HG03520 (cell line): ENCODE measurements at regions not wholly inside any gene's neighbourhood (a gene's known extent, or its start where the extent isn't known, plus 50 kb on each side); places are given as distances from the start of the nearest gene placed in this dataset.

ENCODE experiments used
- ATAC-seq: cut with Tn5 transposase; IDR thresholded peaks from one replicate; pipeline ENCODE4 v1.9.1; 2021; ENCODE audit warnings: mild to moderate bottlenecking, moderate library complexity; ENCODE audit not compliant: unreplicated experiment

DNA sequence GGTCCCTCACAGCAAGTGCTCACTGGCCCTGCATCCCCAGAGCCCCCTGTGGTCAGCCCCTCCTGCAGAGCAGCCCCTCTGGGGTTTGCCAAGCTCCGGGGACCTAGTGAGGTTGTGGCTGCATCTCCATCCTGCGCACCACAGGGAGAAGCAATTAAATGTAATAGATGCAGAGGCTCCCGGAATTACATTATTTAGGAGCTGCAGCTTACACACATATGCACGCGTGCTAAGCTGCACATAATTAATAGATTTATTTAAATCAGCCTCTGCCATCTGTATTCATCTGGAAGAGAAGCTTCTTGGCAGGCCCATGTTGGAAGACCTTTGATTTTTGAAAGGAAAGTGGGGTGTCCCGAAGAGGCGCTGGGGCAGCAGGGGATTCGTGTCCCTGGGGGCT is 1271.5 kb downstream of the BRD1 start:
- ATAC-seq, result no peak

DNA sequence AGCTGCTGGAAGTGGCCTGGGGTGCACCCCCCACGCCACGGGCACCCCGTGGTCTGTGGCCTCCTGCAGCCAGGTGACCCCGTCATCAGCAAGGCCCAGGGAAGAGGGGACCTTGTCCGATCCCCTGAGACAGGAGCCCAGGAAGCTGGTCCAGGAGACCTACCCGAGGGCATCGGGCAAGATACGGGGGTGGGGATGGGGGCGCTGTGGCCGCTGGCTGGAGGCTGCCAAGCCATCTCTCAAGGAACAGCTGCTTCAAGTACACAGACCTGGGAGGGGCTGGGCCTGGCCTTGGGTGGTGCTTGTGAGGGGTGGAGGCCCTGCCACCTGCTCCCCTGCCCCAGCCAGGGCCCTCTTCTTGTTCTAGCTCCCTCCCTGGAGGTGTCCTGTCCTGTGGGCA is 1272.1 kb downstream of the BRD1 start:
- no peak for ATAC-seq

DNA sequence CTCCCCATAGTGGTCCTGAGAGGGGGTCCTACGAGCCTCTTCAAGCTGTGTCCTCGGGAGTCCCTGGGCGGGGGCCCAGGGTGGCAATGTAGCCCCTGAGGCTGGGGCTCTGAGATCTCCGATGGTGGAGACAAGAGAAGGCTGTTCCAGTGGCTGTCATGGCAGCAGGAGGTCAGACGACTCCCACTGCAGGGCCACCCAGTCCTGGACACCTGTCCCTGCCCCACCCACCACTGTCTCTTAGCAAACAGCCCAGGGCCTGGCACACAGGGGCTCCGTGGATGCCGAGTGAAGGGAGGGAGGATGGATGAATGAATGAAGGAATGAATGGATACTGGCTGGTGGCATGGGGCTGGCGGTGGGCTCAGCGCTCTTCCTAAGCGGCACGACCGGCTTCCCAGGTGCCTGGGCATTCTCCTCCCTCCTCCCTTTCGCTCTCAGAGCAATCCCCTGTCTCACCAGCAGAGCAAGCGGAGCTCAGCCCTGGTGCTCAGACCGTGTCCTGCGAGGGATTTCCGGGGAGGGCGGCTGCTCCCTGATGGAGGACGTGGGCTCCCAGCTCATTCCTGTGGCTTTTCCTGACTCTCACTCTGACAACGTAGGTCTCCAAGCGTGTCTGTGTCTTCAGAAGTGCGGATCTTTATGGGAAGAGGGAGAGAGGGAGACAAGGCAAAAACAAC is 1272.6 kb downstream of the BRD1 start:
- ATAC-seq, result no peak

DNA sequence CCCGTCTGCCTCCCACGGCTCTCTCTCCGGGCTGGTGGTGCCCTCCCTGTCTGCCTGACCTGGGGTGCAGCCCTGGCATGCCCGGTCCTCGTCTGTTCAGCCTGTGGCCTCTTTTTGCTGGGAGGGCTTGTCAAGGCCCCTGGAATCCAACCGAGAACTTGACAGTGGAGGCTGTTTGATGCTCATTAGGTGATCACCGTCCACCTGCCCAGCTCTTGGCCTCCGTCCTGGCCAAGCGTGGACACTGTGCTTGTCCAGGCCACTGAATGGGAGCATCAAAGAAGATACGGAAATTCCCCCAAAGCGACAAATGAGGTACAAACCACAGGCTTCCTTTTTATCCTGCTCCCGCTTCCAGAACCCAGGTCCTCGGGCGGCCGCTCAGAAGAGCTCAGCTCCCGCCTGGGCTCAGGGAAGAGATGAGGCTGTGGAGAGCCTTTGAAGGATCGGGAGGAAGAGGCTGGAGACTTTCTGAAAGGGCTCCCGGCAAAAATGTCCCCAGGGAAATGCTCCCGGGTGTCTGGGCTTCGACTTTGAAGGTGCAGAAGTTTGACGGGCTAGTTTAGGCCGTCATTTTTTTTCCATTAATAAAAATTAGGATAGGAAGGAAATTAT is 1273.9 kb downstream of the BRD1 start:
- ATAC-seq, result no peak

DNA sequence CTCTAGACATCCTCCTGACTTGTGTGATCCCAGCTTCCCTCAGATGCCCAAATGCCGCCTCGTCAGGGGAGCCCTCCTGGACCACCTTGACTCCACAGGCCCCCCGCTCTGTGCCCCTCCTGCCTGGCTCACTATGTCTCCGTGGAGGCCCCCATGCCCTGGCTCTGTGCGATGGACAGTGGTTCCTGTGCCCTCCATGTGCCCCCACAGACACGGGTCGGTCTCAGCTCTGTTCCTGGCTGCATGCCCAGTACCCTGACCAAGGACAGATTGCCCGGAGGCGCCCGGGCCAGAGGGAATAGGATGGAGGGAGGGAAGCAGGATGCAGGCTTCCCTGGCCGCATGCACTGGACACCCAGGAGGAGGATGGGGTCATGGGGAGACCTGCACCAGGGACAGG is 1274.6 kb downstream of the BRD1 start:
- no peak for ATAC-seq

DNA sequence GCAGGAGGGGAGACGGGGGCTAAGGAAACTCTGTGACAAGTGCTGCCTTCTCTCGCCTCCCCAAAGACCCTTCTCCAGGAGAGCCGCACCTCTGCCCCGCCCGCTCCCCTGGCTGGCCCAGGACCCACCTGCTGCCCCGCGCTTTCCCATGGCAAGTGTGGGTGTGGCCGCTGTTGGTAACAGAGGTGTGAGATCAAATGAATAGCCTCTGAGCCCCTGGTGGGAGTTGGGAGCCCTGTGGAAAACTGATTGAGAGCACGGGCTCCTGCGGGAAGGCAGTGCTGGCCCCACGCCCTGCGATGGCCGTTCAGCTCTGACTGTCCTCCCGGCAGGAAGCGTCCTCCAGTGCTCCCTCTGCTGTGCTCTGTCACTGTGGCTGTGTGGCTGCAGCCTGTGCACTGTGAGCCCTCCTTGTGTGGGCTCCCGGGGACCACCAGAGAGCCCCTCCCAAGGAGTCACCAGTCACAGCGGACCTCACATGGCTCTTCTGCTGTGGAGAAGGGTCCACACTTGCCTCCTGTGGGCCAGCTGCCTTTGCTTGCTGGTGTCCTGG is 1275.9 kb downstream of the BRD1 start:
- ATAC-seq, result no peak

DNA sequence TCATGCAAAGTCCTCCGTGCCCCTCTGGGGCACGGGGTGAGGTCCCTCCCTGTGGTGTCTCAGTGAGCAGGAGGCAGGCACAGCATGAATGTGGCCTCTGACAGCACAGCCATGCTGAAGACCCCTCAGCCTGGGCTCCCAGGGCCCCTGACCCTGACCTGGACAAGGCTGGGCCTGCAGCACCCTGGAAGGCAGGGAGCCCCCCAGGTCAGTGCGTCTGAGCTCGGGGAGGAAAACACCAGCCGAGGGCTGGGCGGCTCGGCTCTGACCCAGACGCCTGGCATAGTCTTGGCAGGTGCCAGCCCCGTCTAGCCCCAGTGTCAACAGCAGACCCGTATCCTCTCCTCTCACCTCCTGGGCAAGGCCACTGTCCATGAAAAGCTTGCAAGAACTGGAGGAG is 1276.6 kb downstream of the BRD1 start:
- ATAC-seq, result no peak

DNA sequence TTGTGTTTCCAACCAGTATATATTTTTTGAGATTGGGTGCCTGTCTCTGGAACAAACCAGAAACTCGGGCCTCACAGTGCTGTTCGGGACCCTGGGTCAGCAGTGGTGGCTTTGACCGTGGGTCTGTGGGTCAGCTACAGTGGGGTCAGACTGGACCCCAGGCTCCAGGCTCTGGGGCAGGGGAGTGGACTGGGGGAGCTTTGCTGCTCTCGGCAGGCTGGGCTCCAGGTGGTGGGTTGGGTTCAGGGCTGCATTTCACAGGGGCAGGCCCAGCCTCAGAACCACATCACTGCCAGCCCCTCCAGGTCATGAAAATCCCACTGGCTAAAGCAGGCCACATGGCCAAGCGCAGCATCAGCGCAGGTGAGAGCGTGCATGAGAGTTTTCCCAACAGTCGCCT is 1279.3 kb downstream of the BRD1 start:
- no peak for ATAC-seq

DNA sequence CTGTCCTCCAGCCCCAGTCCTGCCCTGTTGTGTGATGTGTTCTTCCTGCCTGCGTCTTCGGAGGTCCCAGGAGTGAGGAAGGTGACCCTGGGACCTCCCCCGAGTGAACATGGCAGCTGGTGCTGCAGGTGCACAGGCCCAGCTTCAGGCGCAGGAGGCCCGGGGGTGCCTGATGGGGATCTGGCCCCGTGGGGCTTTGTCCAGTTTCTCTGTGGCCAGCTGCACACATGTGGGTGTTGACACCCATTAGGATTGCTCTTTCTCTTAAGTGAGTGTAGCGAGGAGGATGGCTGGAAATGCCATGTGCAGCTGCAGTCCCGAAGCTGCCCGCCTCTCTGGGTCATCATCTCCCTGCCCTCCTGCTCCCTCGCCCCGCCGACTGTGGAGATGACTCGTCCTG is 1279.7 kb downstream of the BRD1 start:
- ATAC-seq, result no peak

DNA sequence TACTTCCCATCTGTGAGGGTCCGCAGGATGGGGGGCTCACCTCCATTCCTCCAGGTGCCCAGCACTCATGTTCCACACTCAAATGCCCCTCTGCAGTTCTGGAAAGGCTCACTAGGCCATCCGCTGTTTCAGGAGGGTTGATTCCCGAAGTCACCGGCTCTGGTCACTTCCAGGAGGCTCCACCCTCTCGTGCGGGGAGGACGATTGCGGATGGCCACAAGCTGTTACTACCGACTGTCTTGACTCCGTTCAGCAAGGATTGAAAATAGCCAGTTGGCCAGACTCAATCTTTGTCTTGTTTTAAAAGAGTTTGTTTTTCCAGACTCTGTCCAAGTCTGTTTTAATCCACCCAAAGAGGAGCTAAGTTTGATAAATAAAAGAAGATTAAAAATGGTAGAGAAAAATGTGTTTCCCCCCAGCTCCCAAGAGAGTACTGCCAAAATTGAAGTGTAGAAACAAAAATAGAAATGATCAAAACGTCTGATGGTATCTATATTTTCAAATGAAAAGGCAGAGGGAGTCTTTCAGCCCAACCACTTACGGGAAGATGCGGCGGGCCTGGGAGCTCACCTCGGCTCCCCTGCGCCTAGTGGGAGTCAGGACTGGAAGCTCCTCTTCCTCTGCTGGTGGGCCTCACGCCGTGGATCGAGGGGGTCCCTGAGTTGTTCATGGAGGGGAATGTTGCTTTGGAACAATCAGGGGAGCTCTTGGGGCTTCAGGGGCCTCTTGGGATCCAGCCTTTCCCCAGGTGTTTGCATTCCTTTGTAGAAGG is 1280.8 kb downstream of the BRD1 start:
- ATAC-seq, result no peak

DNA sequence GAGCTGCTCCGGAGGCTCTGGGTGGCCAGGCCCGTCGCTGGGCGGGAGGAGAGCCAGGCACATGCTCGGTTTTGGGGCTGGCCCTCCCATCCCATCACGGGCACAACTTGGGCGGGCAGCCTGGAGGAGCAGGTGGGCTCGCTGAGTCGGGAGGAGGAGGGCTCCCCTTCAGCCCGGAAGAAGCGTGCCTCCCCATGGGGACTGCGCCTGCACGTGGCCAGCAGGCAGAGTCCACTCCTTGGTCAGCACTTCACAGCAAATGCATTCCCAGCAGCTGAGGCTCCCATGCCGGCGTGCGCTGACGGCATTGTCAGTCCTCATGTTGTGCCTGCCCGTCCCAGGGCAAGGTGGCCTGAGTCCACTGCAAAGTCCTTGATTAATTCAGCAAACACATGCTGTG is 1281.7 kb downstream of the BRD1 start:
- ATAC-seq, result no peak

DNA sequence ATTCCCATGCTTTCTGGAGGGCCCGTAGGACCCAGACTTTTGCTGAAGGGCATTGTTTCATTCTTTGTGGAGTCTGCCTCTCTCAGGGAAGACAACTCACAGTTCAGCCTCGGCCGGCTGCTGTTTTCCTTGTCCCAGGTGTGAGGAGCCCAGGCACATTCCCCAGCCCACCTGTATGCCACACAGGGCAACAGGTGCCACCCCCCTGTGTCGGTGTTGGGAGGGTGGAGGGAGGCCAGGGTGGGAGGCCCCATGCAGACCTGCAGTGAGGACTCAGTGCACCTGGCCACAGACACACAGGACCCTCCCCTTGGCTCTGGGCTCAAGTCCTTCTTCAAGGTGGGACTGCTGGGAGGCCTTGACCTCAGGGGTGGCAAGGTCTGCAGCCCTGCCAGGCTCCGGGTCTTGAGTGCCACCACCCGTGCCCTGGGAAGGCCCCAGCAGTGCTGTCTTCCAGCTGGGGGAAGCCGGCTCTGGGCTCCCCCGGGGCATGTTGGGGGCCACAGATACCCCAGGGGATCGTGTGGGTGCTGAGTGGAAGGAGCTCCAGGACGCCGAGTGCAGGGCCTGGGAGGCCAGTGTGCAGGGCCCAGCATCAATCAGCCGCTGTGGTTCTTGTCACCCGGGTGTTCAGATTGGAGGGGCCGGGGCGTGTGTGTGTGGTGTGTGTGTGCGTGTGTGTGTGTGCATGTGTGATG is 1286.1 kb downstream of the BRD1 start:
- no peak for ATAC-seq

DNA sequence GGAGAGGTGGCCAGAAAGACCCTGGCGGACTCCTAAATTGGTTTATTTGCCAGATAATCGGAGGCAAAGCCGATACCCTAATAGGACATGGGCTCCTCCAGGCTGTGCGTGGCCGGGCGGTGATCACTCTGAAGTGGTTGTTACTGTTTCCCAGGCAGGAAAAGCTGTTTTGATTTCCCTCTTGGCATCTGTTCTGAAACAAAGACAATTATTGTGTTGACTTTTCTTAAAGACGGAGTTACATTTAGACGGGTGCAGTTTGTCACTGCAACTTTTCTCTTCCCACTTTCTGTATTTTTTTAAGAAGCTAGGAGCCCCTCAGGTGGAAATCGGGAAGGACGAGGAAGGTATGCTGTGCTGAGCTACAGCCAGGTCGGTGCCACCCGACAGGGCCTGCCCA is 1288.4 kb downstream of the BRD1 start:
- ATAC-seq, result no peak

DNA sequence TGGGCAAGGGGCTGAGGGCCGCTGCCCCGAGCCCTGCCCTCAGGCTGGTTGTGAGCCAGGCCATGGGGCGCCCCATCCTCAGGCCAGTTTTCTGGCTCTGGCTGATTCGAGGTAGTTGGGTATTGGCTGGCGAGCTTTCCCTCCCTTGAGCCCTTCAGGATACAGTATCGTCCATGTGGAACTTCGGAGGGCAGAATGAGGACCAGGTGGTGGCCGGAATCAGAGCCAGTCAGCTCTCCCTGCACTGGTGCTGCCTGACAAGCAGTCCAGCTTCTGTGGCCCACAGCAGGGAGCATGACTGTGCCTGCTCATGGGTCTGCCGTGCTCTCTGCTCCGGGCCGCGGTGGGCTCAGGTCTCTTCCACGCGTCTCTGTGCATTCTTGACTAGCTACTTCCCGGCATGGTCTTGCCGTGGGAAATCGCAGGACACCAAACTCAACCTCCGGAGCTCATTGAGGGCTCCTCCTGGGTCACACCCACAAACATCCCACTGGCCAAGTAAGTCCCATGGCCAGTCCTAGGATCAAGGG is 1289.3 kb downstream of the BRD1 start:
- ATAC-seq, result no peak

DNA sequence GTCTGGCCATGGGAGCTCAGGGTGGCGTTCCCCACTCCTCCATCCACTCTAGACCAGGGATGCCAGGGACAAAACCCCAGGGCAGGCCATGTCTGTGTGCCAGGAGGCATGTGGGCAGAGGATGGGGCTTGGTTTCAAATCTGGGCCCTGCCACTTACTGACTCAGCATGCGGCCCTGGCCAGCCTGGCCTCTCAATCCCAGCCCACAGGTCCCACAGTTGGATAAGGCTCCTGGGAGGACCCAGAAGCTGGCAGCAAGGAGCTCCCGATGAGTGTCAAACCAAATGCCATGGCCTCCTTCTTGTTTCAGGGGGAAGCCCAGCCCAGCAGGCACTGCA is 1290.4 kb downstream of the BRD1 start:
- no peak for ATAC-seq

DNA sequence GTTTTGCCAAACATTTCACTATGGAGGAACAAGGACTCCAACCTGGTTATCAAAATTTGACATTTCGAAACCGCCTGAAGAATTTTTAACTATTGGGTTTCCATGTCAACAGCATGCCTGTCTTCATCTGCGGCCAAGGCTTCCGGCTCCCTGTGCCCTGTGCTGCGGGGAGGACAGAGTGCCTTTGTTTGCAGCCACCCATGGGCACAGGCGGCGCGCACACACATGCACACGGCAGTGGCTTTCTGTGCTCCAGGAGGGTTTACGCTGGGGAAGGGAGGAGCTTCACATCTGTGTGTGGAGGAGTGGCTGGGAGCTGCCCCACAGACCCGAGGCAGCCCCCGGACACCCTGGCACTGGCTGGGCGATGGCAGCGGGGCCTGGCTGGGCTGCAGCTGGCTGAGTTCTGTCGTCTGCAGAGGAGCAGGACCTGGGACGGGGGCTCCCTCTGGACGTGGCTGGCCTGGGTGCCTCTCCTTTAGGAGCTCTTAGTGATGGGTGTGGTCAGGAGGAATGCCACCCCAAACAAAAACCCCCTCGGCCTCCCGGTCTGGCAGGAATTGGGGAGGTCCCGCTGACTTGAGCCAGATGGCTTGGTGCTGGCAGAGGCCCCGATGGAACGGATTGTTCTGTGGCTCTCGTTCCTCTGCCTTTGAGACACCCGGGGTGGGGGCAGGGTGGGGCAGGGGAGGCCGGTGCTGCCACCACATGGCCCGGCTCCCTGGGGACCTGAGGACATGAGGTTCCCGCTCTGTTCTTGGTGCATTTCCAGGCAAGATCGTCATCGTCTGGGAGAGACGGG is 1290.9 kb downstream of the BRD1 start:
- ATAC-seq, result no peak

DNA sequence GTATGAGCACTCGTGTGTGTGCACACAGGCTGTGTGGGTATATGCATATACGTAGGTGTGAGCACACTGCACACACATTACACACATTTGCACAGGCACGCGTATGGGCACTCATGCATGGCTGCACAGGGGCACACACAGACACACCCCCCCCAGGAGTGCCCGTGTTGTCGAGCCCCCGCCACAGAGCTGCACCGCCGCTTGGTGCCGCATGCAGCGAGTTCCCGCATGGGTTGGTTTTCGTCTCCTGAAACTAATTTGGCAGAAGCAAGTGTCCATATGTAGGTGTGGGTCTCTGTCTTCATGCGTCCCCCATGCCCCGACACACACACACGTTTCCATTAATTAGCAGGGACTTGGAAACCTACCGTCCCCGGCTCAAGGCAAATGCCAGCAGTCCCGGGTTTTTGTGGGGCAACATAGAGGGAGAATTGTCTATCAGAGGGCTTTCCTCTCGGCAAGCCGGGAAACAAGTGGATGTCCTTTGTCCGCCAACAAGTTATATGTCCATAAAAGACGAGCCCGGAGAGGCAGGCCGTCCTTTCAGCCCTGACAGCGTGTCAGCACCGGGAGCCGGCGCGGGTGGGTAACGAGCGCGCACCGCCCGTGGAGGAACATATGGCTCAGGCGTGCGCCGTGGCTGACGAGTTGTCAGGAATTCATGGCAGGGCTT is 1291.7 kb downstream of the BRD1 start:
- ATAC-seq, result no peak

DNA sequence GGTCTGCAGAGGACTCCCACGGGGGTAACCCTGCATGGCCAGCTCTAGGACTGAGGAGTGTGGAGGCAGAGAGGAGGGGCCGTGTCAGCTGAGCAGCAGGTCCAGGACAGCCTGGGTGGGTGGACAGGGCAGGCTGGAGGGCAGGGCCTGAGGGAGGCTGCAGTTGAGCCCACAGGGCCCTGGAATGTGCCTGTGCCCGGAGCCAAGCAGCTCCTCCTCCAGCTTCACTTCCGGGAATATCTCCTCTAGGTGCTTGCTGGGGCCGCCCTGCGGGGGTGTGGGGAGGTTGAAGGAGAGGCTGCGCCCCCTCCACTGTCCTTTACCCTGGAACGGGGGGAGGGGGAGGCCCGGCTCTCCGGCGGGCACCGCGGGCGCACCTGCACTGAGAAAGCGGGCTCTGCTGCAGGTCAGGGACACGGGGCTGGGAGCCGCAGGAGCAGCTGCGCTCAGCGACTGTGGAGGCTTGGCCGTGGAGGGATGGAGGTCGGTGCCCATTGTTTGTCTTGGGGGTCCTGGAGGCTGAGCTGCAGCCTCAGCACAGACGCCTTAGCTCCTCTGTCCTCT is 1293.2 kb downstream of the BRD1 start:
- ATAC-seq, result no peak

DNA sequence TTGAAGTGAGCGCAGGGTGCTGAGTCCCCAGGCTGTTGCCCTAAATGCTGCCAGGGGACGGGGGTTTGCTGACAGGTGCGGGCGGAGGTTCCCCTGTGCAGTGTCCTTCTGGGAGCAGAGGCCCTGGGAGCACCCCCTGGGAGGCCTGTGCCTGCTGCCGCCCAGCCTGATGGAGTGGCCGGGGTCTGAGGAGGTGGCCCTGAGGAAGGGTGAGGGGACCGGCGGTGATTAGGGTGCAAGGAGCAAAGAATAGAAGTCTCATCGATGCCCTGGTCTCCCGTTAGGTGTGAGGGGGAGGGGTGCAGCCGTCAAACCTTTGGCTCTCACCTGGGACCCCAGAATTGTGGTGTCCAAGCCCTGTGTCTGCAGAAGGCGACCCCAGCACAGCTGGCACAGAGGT is 1294.7 kb downstream of the BRD1 start:
- ATAC-seq, result no peak
